ENCODE measurements at regions not wholly inside any gene's neighbourhood (a gene's known extent, or its start where the extent isn't known, plus 50 kb on each side); places are given as distances from the start of the nearest gene placed in this dataset.
"Not testable (repeated sequence)": the region's sequence is repeated elsewhere in the genome, so short reads cannot be mapped to it uniquely, and the experiment has no call there.

DNA sequence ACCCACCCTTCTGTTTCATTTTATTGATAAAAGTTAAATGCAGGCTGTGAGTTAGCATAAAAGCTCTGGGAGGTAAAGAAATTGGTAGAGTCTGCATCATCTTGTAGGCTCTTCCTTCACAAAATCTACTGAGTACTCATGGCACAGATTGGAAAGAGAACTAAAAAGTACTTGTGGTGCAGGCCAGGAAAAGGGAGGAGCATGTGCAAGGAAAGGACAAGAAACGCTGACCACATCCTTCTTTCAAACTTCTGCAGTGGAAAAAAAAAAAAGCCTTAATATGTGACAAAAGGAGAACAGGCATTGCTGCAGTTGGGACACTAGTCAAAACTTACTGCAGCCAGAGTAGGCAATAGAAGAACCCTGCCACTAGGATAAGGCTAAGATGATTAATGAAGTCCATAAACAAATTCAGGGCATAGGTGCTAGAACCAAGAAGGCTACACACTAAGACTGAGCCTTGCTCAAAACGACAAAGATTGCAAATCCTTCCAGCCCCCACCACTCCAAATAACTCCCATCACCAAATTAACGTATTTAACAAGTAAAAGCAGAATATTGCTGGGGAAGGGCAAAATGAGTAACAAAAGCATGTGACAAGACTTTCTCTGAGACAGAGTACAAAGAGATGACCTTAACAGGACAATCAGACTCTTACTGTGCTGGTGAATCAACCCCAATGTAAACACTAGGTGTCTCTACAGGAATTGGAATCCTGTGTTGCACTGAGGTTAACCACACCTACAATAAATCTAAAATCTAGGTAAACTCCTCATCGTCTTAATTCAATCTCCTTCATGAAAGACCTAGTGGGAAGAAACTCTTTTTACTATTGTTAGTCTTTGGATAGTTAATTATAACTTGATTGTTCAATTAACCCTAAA lies 1024.8 kb downstream of the TLE1 start:
- no peak for DNase-seq

DNA sequence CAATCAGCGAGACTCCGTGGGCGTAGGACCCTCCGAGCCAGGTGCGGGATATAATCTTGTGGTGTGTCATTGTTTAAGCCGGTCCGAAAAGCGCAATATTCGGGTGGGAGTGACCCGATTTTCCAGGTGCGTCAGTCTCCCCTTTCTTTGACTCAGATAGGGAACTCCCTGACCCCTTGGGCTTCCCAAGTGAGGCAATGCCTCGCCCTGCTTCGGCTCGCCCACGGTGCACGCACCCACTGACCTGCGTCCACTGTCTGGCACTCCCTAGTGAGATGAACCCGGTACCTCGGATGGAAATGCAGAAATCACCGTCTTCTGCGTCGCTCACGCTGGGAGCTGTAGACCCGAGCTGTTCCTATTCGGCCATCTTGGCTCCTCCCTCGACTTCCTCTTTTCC lies 1029.6 kb downstream of the TLE1 start:
- DNase-seq: not testable (repeated sequence)

DNA sequence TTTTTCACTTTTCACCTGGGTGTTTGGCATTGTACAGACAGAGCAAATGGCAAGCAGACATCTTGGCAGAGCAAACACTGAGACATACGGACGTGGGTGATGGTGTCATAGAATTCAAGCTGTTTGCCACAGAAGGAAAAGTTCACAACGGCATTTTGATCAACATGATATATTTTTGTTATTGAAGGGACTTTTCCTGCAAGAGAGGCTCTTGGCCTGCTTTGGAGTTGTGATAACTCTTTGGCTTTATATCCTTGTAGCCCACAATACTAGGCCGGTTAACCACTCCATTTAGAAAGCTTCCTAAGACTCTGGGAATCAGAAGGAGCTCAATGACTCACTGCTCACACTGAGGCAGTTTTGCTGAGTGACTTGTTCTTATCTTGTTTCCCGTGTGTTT lies 1038.3 kb downstream of the TLE1 start:
- peak in 5 of 56 donors; percentile 1 to 8 (median 6) for DNase-seq

DNA sequence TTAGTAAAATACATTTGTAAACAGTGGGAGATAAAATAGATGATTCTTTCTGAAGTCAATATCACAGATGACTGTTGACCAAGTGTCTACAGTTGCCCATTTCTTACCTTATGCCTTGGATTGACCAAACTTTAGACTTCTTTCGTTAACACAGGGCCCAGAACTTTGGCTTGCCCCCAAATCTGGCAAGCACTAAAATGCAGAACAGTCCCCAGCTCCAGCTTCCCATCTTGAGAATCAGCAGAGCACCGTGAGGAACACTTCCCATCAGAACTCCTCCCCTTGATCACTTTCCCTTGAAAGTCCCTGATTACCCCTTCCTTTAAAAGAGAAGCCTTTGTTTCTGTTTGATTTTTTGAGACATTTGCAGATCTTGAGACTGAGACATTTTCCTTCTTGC lies 1039.9 kb downstream of the TLE1 start:
- no peak for DNase-seq

DNA sequence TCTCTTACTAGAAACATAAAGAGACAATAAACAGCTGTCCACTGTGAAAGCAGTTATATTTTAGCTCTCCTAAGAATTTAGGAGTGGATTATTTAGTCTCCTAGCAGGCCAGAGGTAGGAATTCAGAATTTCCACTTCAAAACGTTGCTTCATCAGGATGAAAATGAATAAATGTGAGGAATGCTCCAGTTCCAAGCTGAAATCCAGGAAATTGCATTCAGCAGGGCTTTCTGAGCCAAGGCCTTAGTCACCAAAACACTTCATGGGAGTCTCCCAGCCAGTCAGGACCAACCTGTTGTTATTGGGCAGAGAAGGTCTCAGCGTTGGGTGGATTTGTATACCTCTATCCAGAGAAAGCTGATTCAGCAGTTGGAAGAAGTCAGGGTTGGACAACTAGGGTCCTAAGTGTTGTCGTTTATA lies 1040.3 kb downstream of the TLE1 start:
- no peak for DNase-seq

DNA sequence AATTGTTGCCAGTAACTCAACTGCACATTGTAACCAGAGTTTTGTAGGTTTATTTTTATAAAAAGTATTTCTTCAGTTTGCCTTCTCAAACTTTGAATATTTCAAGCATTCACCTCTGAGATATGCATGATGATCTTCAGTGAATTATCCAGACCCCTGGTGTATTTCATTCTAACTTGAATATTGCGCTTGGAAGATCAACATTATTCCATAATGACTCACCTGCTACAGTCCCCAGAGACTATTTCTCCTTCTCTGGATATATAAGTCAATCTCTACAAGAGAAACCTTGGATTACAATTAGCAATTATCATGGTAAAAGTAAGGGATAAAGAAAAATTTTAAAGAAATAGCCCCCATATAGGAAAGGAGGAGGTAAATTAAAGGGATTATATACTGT lies 1041.0 kb downstream of the TLE1 start:
- no peak for DNase-seq

DNA sequence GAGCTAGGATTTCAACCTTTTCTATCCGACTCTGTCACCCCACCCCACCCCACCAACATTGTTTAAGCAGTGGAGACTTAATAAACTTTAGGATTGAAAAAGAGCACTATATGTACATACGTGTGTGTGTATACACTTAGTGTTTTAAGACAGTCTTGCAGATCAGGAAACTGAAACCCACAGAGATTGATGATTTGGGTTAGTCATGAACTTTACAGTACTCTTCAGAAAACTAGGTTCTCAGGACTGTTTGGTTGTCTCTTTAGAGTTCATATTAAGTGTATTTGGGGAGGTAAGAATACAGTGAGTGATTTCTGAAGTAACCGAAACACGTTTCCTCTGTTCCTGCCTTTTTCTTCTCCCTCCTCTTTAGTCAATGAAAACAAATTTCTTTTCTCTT lies 1043.1 kb downstream of the TLE1 start:
- no peak for DNase-seq

DNA sequence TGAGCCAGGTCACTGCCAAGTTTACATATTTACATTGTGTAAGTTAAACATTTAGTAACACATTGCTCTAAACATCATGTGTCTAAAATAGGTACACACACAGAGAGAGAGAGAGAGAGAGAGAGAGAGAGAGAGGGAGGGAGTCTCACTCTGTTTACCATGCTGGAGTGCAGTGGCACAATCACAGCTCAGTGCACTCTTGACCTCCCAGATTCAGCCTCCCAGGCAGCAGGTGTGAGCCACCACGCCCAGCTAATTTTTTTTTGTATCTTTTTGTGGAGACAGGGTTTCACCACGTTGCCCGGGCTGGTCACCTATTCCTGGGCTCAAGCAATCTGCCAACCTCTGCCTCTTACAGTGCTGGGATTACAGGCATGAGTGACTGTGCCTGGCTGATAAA lies 1045.3 kb downstream of the TLE1 start:
- DNase-seq: no peak

DNA sequence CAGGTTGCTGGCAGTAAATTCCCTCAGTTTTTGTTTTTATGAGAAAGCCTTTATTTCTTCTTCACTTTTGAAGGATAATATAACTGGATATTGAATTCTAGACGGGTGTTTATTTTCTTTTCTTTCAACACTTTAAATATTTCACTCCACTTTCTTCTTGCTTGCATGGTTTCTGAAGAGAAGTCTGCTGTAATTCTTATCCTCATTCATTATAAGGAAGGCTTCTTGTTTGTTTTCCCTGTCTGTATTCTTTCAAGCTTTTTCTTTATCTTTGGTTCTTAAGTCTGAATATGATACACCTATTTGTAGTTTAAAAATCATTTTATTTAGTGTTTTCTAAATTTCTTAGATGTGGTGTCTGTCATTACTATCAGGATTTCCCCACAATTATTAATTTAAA lies 1054.3 kb downstream of the TLE1 start:
- no peak for DNase-seq

DNA sequence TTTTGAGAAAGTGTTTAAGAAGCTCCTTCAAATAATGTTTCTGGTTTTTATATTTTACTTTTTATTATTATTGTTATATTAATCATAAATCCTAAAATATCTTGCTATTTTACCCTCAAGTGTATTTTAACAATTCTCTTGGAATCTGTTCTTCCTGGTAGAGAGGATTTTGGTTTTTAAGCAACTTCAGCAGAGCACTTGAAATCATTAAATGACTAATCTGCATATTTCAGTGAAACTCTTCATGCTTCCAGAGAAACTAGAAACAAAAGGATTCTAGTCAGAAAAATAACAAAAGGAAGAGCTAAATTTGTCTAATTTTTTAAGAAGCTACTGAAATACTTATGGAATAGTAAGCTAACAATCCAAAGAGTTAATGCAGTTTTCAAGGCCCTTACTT lies 1057.3 kb downstream of the TLE1 start:
- no peak for DNase-seq

DNA sequence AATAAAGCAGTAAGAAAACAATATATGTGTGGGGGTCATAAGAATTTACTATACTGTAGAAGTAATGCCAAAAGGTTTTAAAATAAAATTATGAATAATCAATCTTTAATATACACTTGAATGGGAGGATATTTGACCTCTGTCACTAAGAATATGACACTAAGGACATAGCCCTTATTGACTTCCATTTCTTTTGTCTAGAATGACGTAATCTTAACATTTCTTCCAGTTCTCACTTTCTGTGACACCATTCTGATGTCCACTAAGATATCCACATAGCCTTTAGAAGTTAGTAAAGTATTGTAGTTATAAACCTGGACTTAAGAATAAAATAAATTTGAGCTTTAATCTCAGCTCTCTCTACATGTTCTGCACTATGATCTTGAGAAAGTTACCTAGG lies 1050.7 kb downstream of the TLE4 start:
- no peak for DNase-seq

DNA sequence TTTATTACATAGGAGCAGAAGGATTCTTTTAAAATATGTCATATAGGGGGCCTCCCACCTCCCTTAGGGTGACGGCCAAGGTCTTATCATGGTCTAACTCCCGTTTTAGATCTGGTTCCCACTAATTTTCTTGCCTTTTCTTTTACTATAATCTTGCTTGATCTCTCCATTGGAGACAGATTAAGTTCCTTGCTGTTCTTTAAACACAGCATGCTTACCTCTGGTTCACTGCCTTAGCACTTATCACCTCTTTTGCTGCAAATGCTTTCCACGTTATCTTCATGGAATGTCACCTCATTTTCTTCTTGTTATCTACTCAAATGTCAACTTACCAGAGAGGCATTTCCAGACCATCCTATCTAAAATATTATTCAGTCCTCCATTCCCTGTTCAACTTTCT lies 1047.6 kb downstream of the TLE4 start:
- DNase-seq: no peak

DNA sequence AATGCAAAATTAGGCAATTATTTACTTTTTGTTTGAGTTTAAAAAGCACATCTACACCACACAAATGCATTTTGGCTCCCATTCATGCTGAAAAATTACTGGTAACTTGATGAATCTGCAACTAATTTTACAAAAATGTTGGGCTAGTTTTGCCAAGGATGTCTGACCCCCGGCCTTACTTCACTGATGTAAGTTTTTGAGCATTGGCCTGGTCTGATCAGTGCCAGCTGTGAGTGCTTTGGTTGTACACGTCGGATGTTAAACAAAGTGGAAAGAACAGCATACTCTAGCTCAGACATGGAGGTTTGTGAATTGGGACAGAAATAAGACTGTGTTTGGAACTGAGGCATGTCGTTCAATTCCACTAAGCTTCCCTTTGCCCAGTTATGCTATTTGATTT lies 1044.2 kb downstream of the TLE4 start:
- no peak for DNase-seq

DNA sequence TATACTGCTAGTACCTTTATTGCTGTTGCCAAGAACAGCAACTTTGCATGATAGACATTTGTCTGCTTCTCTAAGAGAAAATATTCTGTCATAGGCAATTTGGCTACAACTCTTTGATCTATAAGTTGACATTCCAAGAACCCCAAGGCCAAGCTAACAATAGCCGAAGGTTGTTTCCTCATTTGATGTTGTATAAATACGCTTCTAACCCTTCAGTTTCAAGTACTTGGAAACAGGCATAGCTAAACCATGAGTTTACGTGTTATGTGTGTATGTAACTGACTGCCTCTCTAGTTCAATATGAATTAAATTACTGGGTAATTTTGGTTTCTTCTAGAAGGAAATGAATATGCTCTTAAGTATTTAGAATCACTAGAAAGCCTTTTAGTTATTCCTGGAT lies 1034.0 kb downstream of the TLE4 start:
- DNase-seq: no peak

DNA sequence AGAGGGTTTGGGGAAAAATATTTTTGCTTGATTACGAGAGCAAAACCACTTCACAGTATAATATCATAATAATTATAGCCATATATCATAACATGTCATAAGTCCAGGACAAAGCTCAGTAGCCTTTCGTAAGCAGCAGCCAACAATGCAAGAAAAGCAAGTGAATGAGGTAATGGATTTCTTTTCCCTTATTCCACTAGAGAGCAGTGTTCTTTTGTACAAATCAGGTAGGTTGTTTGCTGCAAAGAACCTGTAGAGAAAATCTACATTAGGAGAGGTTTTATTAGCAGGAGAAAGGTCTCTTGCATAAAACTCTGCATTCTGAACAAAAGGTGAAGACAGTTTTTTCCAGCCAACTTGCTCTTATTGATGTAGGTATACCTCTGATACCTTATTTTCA lies 1033.4 kb downstream of the TLE4 start:
- DNase-seq: no peak

DNA sequence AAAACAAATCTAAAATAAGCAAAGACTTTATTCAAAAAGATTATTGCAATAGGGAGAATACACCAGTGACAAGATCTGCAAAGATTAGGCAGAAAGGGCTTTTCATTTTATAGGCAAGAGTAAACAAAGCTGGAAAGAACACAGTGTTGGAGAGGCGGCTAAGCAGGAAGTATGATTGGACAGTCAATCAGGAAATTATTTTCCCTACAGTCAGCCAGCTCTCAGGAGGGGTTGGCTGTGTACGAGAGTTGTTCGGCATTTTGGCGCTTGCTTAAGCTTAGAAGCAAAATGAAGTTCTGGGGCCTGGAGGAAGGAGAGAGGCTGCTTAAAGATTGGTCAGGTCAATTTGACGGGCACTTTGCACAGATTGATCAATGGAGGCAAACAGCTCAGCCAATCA lies 1030.5 kb downstream of the TLE4 start:
- no peak for DNase-seq

DNA sequence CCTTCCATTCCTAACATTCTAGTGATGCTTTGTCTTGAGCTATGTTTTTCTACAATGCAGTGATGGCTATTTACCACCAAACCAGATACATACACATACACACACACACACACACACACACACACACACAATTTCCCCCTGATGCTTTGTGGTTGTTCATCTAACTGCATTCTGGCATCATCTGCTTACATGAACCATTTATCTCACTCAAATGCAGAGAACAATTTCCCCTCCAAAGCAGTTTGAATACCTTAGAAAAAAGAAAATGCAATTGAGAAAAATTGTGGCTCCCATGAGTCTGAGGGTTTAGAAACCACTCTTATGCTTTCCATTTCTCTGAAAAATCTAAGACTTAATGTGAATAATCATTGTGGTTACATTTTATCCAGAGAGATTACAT lies 1024.8 kb downstream of the TLE4 start:
- DNase-seq: no peak

DNA sequence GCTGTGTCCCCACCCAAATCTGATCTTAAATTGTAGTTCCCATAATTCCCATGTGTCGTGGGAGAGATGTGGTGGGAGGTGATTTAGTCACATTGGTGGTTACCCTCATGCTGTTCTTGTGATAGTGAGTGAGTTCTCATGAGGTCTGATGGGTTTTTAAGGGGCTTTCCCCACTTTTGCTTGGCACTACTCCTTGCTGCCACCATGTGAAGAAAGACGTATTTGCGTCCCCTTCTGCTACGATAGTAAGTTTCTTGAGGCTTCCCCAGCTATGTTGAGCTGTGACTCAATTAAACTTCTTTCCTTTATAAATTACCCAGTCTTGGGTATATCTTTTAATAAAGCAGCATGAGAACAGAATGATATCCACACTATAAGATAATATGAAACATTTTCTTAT lies 1023.4 kb downstream of the TLE4 start:
- DNase-seq: no peak

DNA sequence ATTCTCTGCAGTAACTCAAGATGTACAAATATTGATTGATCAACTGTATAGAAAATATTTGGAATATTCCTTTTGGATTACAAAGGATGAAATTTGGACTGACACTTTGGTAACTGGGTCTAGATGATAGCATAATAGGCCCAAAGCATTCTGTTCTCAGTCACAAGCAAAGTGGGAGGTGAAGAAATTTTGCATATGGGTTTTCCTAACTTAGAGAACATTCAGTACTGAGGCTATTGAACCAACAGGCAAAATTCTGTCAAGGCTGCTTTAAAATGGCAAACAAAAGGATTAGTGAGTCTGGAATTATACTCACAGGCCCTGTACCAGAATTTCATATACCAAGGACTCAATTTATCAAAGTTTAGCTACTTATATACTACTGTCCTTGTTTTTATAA lies 1020.6 kb downstream of the TLE4 start:
- peak in 1 of 56 donors; percentile 1 for DNase-seq

DNA sequence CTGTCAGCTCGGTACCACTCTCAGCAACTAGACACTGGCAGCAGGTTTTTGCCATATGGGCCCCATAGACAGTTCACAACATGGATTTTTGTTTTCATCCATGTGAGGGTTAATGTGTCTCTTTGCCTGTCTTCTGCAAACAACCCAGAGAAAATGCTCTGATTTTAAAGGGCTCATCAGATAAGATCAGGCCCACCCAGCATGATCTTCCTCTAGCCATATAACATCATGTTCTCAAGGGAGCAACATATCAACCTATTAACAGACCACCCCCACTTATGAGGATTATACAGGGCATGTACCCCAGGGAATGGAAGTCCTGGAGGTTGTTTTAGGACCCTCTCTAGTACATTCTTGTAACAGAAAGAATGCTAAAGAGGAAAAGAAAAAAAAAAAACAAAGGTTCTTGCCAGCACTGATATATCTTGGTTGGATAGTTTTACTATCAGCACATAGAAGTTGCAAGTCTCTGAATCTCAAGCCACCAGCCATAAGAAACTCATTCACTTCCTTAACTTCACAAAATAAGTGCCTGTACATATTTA lies 1015.1 kb downstream of the TLE4 start:
- no peak for DNase-seq

DNA sequence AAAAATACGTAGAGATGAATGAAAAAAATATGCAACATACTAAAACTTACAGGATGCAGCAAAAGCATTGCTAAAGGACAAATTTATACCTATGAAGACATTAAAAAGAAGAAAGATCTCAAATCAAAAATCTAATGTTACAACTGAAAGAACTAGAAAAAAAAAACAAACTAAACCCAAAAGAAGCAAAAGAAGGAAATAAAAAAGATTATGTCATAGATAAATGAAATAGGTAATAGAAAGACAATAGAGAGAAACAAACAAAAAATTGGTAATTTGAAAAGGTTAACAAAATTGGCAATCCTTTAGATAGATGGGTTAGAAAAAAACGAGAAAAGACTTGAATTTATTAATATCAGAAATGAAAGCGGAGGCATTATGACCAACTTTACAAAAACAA lies 1000.2 kb downstream of the TLE4 start:
- DNase-seq: no peak

DNA sequence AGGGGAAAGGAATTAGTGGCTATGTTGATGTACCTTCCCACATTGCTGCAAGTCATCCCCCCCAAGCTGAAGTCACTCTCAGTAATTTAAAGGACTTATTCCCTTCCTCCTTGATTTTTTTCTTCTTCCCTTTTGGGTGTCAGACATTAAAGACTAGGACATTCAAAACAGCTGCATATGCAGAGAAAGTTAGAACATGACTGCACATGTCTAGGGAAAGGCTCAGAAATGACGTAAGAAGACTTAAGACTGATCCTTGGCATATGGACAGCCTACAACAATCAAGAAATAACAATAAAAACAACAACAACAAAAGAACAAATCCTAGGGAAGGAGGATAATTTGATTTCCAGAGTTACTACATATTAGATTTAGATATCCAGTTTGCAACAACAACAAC lies 997.5 kb downstream of the TLE4 start:
- DNase-seq: no peak

DNA sequence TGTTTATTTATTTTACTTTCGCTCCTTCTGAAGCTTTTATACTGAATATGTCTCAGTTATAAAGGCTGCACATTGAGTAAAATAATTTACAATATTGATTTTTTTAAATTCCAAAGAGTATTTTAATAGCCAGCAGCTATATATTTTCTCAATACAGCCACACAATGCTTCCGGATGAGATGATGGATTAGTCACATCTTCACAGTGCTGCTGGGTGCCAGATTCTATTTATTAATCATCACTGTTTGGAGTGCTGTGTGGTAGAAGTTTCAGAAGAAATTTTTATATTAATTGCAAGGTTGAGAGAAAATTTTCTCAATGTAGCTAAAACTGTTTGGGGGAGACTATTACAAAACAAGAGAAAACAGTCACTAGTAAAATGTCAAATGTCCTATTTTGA lies 989.8 kb downstream of the TLE4 start:
- DNase-seq: no peak

All from amygdala (tissue), 56 donors.